Osteocyte (in vitro differentiated cells): ENCODE measurements at regions not wholly inside any gene's neighbourhood (a gene's known extent, or its start where the extent isn't known, plus 50 kb on each side); places are given as distances from the start of the nearest gene placed in this dataset.

Source experiments
- DNase-seq: peaks from one replicate; pipeline ENCODE4 v3.0.0; 2021; ENCODE audit warnings: mixed read lengths; ENCODE audit not compliant: unreplicated experiment; ENCODE audit errors: extremely low spot score
- H3K27ac Mint-ChIP-seq: one replicate; pipeline ENCODE4 v1.8.0; 2021; ENCODE audit warnings: mild to moderate bottlenecking, mixed read lengths; ENCODE audit not compliant: unreplicated experiment
- H3K27me3 Mint-ChIP-seq: one replicate; pipeline ENCODE4 v1.8.0; 2021; ENCODE audit warnings: mixed read lengths; ENCODE audit not compliant: unreplicated experiment
- H3K36me3 Mint-ChIP-seq: one replicate; pipeline ENCODE4 v1.8.0; 2021; ENCODE audit warnings: mixed read lengths; ENCODE audit not compliant: unreplicated experiment
- H3K4me1 Mint-ChIP-seq: one replicate; pipeline ENCODE4 v1.8.0; 2021; ENCODE audit warnings: mixed read lengths; ENCODE audit not compliant: unreplicated experiment
- H3K4me3 Mint-ChIP-seq: one replicate; pipeline ENCODE4 v1.8.0; 2021; ENCODE audit warnings: mild to moderate bottlenecking, moderate library complexity, mixed read lengths; ENCODE audit not compliant: unreplicated experiment
- H3K9me3 Mint-ChIP-seq: one replicate; pipeline ENCODE4 v1.8.0; 2021; ENCODE audit warnings: mixed read lengths; ENCODE audit not compliant: unreplicated experiment
- CTCF ChIP-seq: fragments of 200-600 bp; sonication (generic); IDR thresholded peaks from 2 replicates; pipeline ENCODE4 v1.5.0; 2021; ENCODE audit warnings: antibody characterized with exemption, mild to moderate bottlenecking, moderate library complexity

- no peaks in the 10 kb centered on the region for H3K36me3 Mint-ChIP-seq
- no peaks in the 10 kb centered on the region for H3K27me3 Mint-ChIP-seq
- TF ChIP-seq CTCF: no peak
- no peak overlapping the region for H3K27ac Mint-ChIP-seq
- no peak for DNase-seq
- no peak overlapping the region for H3K4me3 Mint-ChIP-seq
- peaks cover 23% of the 10 kb centered on the region for H3K4me1 Mint-ChIP-seq
- H3K9me3 Mint-ChIP-seq: no peaks in the 10 kb centered on the region
These were observed 51.4 kb downstream of the MARCHF4 start for GRCh38 chr2:216320852-216321251.

- no peaks in the 10 kb centered on the region for H3K9me3 Mint-ChIP-seq
- H3K4me3 Mint-ChIP-seq: no peak overlapping the region
- no peak overlapping the region for H3K27ac Mint-ChIP-seq
- H3K36me3 Mint-ChIP-seq: no peaks in the 10 kb centered on the region
- no peak for DNase-seq
- TF ChIP-seq CTCF: no peak
- no peaks in the 10 kb centered on the region for H3K27me3 Mint-ChIP-seq
- H3K4me1 Mint-ChIP-seq: peaks cover 30% of the 10 kb centered on the region
These were observed 52.5 kb downstream of the MARCHF4 start for GRCh38 chr2:216319771-216320170.

- Mint-ChIP-seq H3K36me3 (no peaks in the 10 kb centered on the region), H3K4me3 (no peak overlapping the region), H3K9me3 (no peaks in the 10 kb centered on the region), H3K27me3 (no peaks in the 10 kb centered on the region), H3K4me1 (peaks cover 33% of the 10 kb centered on the region), H3K27ac (peak overlapping the region; percentile 27)
- TF ChIP-seq CTCF: no peak
- DNase-seq: no peak
These were observed 53.8 kb downstream of the MARCHF4 start for GRCh38 chr2:216318521-216318874.

- H3K36me3 Mint-ChIP-seq: no peaks in the 10 kb centered on the region
- peak overlapping the region; percentile 27 for H3K27ac Mint-ChIP-seq
- H3K4me3 Mint-ChIP-seq: no peak overlapping the region
- peaks cover 33% of the 10 kb centered on the region for H3K4me1 Mint-ChIP-seq
- no peaks in the 10 kb centered on the region for H3K27me3 Mint-ChIP-seq
- H3K9me3 Mint-ChIP-seq: no peaks in the 10 kb centered on the region
- DNase-seq: no peak
- TF ChIP-seq CTCF: no peak
These were observed 54.3 kb downstream of the MARCHF4 start for GRCh38 chr2:216317831-216318520.

GRCh38 chr2:216316743-216317142, 55.5 kb downstream of the MARCHF4 start:
- no peak for TF ChIP-seq CTCF
- no peak for DNase-seq
- Mint-ChIP-seq H3K4me3 (no peak overlapping the region), H3K27ac (peak overlapping the region; percentile 86), H3K4me1 (peaks cover 33% of the 10 kb centered on the region), H3K27me3 (no peaks in the 10 kb centered on the region), H3K9me3 (no peaks in the 10 kb centered on the region), H3K36me3 (no peaks in the 10 kb centered on the region)
